Left kidney (tissue), 1 donor: ENCODE measurements at regions not wholly inside any gene's neighbourhood (a gene's known extent, or its start where the extent isn't known, plus 50 kb on each side); places are given as distances from the start of the nearest gene placed in this dataset.
A peak's percentile ranks its signal among the peaks of the same experiment; 100 is the strongest.

Source experiments
- DNase-seq: peaks from one replicate; pipeline ENCODE4 v3.0.0-alpha.2; 2013

DNA sequence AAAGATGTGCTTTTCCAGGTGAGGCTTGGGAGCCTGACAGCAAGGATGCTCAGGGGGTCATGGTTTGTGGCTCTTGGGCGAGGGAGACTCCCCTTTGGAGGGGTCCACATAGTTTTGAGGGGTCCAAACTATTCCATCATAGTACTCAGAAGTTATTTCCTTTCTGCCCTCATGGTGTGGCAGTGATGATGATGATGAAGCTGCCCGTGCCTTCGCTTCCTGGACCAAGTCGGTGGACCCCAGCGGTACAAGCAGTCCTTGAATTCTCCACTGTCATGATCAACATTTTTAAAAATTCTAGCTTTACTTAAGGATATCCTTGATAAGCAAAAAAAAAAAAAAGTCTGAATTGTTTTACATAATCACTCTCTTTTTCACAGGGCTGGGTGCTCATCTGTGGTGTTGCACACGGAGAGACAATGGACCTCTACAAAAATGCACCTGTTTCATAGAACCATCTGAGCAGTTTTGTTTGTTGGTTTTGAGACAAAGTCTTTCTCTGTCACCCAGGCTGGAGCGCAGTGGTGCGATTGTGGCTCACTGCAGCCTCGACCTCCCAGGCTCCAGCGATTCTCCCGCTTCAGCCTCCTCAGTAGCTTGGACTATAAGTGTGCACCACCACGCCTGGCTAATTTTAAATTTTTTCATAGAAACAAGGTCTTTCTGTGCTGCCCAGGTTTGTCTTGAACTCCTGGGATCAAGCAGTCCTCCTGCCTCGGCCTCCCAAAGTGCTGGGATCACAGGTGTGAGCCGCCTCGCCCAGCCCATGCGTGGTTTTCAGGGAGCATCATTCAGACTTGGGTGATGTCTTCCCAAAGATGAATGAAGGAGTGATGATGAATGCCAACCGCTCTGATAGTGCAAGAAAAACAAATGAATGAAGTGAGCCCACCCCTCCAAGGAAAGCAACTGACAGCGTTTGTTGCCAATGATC lies 271.4 kb upstream of the HDAC4 start:
- no peak for DNase-seq

DNA sequence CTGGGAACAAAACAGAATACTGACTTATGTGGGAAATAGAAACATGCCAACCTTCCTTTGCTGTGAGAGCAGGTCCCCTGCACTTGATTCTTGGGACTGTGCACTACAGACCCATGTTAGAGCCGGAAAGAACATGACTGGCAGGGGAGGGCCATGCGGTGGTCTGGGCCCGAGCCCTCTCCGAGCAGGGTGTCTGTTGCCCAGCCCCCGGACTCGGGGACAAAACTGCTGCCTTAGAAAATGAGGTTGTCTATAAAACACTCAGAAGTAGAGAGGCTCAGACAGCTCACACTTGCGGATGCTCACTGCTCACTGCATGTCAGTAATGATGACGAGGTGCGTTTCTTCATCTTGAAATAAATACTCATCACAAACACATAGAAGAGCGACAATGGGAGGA lies 270.7 kb upstream of the HDAC4 start:
- no peak for DNase-seq

DNA sequence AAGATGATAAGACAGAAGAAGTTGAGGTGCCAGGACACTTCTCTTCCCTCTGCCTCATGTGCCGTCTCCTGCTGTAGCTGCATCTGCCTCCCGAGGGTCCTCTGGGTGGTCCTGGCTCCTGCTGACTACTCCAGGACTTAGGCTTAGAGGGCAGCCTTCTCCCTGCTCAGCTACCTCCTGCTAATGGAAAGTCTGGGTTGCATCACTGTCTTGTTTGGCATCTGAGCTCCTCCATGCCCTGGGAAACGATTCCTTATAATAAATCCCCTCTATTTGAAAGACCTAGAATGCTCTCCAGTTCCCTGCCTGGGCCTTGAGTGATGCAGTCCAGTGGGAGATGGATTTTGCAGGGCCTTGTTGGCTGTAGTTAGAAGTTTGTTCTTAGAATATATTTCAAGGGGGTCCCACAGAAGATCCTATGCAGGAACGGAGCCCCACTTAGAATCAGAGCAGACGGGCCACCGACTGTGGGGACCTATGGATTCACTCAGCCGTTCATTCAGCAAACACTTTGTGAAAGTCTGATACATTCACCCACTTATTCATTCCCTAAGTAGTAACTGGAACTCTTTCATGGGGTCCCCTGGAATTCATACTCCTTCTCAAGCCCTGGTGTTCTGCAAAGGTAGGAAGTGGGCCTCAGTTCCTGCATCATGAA lies 269.8 kb upstream of the HDAC4 start:
- no peak for DNase-seq

DNA sequence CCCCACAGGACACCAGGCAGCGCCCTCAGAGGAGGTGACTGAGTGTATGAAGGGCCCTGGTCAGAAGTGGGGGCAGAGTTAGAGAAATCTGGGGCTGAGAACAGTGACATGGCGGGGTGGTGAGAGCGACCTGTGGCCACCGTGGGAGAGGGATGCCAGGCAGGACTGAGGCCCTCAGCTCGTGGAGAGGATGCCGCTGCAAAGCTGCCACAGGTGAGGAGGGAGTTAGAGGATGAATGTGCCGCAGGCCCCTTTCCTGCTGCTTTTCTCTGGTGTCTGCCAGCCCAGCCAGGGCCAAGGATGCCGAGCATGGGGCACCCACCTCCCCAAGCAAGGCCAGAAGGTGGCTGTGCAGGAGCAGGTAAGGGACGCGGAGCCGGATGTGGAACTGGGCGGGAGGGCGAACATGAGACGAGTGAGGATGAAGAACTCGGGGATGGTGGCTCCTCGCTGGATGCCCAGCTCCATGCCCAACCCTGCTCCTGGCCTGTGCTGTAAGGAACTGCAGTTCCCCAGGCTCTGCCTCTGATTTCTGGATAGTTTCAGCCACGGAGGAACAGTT lies 269.2 kb upstream of the HDAC4 start:
- DNase-seq = no peak

DNA sequence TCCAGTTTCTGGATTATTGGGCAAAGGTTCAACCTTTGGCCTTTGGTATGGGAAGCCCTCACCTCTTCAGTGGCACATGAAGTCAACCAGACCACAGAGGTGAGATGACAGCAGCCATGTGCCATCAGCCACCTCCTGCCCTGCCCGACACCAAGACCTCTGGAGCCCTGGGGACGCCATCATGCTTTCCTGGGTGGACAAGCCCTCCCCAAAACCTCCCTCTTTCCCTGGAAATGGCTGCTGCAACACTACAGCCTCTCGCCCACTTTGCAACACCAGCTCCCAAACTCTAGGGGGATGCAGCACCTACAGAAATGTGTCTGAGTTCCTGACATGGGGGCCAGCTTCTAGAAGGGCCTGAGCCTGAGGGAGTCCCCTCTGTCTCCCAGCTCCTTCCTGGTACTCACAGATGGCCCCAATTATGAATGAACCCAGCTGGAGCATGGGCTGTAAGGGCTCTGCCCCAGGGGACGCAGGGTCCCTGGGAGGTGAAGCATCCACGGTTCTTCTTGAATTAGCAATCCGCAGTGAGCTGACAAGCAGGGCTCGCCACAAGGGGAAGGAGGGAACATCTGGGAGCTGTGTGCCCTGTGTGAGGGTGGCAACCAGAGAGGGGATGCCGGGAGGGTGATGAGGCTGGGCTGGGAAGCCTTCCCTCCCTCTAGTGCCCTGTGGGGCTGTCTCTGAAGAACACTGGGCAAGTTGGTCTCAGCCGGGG lies 268.5 kb upstream of the HDAC4 start:
- DNase-seq = no peak

DNA sequence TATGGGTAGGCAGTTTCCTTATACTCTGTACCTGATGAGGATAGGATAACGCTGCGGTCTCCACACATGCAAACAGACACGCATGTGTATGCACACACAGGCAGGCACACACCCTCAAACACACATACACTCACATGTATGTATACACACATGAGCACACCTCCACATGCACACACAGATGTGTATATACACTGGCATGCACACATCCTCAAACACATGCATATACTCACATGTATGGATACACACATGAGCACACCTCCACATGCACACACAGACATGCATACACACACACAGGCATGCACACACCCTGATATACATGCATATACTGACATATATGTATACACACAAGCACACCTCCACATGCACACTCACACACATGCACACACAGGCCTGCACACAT lies 267.8 kb upstream of the HDAC4 start:
- DNase-seq = no peak

DNA sequence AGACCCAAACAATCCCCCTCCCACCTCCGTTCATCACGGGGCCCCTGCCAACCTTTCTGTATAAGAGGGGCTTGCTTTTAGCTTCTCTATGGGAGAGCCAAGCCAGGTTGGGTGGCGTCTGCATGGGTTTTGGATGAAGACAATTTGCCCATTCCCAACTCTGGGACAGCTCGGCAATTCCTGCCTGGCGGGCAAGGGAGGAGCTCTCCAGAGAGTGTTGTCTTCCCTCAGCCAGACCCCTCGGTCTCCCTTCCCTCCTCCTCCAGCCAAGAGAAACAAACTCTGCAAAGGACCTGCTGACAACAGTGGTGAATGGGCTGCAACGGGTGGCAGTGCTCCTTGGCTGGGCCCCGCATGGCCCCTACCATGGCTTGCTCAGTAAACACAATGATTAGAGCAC lies 267.2 kb upstream of the HDAC4 start:
- DNase-seq = no peak

DNA sequence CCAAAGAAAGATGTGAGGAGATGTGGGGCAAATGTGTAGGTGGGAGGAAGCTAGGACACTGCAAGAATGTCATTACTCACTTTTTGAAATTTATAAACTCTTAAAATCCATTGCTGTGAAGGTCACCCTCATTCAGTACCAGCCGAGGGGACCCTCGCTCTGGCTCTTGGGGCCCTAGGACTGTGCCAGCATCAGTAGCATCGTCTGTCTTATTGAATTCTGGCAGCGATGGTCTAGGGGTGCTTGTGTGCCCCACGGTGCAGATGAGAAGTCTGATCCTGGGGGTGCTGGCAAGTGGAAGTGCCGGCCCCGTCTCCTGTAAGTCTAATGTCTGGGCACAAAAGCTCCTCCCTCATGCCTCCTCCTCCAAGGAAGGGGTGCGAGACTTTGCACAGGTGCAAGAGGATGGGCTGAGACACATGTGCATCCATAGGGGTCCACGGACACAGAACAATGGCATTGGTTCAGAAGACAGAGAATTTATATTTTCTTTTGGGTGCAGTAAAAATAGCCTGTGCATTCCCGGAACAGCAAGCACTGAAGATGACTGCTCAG lies 266.7 kb upstream of the HDAC4 start:
- no peak for DNase-seq

DNA sequence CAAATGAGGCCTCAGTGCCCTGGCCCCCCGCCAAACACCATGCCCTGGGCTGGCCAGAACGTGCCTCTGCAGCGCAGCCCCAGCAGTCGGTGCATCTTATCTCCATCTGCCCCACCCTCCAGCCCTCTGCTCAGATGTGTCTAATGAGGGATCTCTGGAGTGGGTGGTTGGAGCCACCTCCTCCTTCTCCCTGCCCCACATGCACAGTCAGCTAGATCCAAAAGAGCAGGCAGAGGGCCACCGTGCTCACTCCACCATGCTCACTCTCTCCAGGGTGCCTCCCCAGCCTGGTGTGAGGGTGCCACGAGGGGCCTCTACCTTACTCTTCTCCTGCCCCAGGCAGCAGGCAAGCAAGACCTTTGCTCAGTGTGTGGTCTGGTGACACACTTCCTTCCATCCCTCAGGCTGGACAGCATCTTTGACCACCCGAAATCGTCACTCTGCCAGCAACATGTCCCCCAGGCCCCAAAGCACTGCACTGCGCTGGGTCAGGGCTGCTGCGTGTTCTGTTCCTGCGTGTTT lies 266.1 kb upstream of the HDAC4 start:
- DNase-seq = no peak

DNA sequence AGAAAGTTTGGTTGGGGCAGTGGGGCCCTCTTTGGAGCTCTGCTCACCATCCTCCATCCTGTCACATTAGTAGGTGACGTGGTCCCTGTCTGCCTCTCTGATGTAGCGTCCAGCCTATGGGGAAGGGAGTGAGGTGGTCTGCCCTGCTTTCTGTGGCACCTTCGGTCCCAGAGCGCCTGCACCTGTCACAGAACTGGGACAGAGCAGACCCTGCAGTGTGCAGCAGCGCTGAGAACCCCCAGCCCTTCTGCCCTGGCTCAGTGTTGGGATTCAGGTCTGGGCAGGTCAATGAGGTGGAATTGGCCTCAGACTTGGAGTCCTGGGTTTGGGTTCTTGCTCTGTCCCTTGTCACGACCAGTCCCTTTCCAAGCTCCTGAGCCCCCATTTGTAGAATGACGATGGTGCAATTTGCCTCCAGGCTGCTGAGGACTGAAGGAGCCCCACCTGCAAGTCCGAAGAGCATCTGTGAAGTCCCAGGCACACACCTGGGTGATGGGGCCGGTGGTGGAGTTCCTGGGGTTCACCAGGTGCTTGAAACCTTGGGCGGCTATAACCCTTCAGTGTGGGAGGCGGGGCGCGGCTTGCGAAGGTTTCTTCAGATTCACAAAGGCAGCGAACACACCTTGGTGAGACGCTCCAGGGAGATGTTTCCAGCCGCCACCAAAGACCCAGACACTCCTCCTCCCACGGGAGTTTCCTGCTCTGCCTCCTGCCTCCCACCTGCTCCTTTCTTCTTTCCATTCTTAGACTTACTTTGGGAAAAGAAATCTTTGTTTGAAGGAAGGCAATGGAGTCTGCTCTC lies 265.4 kb upstream of the HDAC4 start:
- no peak for DNase-seq

DNA sequence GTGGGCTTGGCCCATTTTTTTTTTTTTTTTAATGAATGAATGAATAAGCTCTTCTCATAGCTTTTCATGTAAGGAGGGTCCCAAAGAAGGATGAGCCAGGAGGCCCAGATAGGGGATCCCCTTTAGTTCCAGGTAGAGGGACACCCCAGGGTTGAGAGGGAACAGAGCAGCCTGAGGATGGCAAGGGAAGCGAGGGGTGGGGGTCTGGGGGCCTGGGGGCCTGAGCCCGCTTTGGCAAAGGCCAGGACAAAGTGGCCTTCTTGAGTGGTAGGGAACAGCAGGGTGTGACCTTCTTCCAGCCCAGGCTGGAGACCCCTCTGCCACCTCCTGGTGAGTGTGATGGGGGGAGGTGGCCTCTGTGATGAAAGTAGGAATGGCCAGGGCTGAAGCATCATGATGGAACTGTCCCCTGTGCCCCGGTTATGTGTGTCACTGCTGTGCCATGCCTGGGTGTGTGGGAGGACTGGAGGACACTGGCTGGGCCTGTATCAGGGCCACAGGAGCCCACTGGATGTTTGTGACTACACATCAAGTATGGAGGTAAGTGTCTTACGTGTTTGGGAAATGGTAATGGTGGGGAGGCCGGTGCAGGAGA lies 263.5 kb upstream of the HDAC4 start:
- DNase-seq = no peak

DNA sequence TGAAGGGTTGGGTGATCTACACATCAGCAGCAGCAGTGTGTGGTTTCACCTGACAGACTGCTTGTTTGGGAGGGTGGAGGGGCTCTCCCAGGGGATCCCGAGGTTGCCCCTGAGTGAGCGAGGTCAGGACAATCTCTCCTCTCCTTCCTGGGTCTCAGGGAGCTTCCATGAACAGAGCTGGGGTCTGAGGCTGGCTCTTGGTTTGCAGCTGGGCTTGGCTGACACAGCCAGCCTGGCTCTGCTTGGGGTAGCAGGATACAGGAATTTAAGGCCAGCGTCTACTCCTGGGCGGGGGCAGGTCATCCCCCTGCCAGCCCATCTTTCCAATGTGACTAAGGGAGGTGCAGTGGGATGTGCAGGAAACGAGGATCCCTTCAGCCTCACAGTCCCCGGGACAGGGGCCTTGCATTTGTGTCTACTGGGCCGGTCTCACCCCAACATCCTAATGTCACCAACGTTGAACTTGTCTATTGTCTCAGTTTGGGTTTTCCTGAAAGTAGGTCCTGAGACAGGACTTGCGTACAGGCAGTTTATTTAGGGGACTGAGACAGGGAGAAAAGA lies 262.6 kb upstream of the HDAC4 start:
- DNase-seq = no peak

DNA sequence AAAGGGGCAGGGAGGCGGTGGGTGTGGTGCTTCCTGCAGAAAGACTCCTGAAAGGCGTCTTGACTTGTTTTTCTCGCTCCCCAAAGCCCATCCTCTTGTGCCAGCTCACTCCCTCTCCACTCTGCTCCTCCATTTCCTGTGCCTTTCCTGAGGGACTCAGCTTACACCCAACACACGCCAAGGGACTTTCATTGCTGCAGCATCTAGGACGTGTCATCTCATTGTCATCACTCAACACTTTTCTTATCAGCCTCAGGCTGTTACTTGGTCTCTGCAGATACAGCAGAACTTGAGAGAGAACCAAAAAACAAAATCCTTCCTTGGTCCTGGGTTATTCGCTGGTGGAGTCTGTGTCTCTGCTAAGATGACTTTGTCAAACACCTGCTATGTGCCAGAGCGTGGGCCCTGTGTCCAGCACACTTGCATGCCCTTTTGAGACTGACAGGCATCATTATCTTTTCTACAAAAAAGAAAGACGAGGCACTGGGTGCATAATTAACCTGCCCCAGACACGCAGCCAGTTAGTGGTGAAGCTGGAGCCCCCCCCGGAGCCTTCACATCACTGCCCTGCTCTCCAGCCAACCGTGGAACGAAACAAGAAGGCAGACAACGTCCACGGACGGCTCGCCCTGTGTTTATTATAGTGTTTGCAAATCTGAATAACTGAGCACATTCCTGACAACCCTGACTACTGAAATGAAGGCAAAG lies 261.7 kb upstream of the HDAC4 start:
- peak; percentile 10 for DNase-seq

DNA sequence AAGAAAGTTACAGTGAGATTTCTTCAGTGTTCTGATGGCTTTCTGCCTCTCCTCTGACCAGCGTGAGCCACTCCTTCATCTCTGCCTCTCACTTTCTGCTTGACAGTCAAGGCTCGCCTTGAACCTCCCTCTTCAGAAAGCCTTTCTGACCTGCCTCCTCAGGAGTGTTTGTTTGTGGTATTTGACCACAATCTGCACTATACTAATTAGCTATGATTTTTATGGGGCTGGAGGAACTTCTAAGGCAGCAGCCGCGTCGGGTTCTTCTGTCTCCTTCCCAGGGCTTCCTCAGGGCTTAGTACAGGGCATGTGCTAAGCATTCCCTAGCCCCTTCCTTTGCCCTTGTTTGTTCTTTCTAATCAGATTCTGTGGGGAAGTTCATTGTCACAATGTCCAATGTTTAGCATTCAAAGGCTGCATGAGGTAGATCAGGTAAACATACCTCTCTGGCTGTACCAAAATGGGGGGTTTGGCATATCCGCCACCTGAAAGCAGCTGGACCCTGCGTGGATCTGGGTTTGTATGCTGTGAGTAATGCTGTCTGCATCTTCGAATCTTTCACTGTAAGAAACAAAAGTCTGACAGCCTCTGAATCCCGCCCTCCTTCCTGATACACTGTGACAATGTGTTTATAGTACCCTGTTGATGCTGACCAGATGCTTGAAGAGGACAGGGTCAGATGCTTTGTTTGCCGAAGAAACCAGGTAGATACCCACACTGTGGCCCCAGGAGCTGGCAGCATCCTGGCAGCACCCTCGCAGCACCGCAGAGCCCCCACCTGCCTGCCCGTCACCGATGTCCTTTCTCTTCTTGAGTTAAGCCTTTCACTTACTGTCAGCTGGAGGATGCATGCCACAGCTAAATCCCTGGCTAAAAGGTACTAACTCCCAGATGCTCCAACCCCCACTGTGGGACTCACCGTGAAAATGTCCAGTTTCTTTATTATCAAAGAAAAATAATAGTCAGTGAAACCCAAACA lies 260.8 kb upstream of the HDAC4 start:
- no peak for DNase-seq

DNA sequence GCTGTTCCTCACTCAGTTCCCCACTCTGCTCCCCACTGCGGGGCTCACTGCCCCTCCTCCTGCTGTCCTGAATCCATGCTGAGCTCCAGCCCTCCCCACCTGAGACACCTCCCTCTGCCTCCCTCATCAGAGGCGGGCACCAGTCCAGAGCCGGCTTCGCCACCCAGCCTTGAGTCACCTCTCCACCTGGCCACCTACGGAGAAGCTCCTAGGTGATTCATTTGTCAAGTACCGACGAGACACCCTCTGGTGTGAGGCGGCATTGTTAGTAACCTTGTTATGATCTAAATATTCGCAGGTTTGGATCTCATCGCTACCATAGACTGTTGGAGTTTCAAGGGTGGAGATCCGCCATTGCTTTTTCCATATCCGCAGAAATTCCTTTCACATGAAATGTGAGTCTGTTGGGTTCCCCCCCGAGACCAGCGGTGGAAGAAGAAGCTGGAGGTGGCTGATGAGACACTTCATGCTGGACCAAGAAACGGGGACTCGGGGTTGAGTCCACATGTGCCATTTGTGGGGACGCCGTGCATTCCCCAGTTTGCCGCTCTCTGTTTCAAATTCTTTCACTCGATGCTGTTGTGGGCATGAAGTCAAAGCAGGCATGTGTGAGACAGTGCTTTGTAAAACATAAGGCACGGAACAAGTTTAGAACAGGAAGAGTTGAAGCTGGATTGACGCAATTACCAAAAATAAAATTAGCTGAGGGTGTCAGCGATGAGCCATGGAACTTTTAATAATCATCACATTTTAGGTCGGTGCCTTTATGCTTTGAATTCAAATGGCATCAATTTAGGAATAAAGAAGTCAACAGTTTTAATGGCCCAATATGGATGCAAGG lies 259.8 kb upstream of the HDAC4 start:
- DNase-seq = no peak

DNA sequence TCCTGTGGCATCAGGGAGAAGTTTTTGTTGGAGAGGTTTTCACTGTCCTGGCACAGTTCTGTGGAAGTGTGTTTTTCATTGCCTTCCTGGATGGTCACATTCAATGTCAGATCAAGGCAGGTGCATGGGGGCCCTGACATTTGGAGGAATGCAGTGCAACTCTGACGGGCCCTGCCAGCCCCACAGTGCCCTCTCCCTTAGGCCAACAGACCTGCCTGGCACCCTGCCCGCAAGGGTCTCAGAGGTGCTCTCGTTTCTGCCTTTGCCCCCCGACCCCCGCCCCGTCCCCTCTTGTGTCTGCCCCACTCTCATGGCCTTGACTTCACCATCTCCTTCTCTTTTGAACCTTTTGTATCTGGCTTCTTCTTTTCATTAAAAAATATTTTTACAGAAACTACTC lies 257.2 kb upstream of the HDAC4 start:
- no peak for DNase-seq

DNA sequence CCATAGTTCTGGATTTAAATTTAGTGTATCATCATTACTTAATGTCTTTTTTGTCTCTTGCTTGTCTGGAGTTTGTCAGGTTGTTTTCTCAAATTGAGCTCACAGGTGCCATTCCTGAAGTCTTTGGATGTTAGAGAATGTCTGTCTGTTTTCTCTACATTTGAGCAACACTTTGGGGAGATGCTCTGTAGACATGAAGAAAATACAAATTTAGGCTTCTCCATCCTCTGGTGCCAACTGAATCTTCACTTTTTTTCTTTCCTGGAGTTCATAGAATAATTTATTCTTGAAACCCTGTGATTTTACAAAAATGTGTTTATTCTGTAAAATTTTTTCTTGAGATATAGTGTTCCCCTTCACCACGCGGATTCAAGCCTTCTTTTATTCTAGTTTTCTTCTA lies 256.4 kb upstream of the HDAC4 start:
- DNase-seq = no peak

DNA sequence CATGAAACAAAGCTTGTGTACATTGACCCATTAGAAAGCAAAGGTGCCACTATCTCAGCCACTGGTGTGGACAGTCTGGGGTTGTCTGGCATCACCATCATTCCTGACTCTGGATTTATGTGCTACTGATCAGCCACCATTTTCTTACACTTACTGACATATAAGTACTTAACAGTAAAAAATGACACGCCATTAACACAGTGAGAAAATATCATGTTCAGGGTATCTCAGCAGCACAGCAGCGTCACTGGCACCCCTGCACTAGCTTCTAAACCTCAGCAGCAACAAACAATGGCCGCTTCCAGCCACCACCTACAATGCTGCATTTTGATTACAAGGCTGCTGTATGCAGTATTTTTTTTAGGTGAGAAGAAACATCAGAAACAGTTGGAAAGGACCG lies 253.4 kb upstream of the HDAC4 start:
- no peak for DNase-seq
